ENCODE measurements at regions not wholly inside any gene's neighbourhood (a gene's known extent, or its start where the extent isn't known, plus 50 kb on each side); places are given as distances from the start of the nearest gene placed in this dataset.

GRCh38 chr2:129777762-129778583 is 201.5 kb upstream of the RAB6C start:
- H3K4me1 ChIP-seq (ENCODE audit: insufficient read depth, low read length), result no peaks in the 10 kb centered on the region
- Mint-ChIP-seq H3K27ac (no peak overlapping the region), H3K27me3 (peaks cover 4% of the 10 kb centered on the region), H3K9me3 (no peaks in the 10 kb centered on the region), H3K4me3 (no peak overlapping the region), H3K4me1 (ENCODE audit: low read depth) (no peaks in the 10 kb centered on the region), H3K36me3 (ENCODE audit: low read depth) (no peaks in the 10 kb centered on the region)
- intact Hi-C loops (cut with DNase I, micrococcal nuclease), result no loop called here
- H3K9me3 ChIP-seq (ENCODE audit: control insufficient read depth in 1 of 2, insufficient read depth in 1 of 2, low read length in 2 of 2), result peaks cover 0 to 4% of the 10 kb centered on the region in 2 experiments
- H3K4me3 ChIP-seq (ENCODE audit: low read length), result no peak overlapping the region
- CTCF ChIA-PET, result no interaction called here
- H3K36me3 ChIP-seq (ENCODE audit: insufficient read depth, low read length), result no peaks in the 10 kb centered on the region
- no peak overlapping the region for H3K27ac ChIP-seq (ENCODE audit: low read depth in 1 of 2, low read length in 2 of 2)
- POLR2A ChIA-PET, result no interaction called here
- DNase-seq (no peak), ATAC-seq (ENCODE audit: poor library complexity) (no peak)
- no peak for TF ChIP-seq CTCF (IDR thresholded peaks at IDR 0.05)
- peaks cover 0 to 2% of the 10 kb centered on the region in 2 experiments for H3K27me3 ChIP-seq (ENCODE audit: control insufficient read depth in 1 of 2, insufficient read depth in 2 of 2, low read length in 2 of 2)

GRCh38 chr2:129778584-129778877 is 200.9 kb upstream of the RAB6C start:
- CTCF ChIA-PET, result no interaction called here
- Histone ChIP-seq H3K27ac (ENCODE audit: low read depth in 1 of 2, low read length in 2 of 2) (no peak overlapping the region), H3K9me3 (ENCODE audit: control insufficient read depth in 1 of 2, insufficient read depth in 1 of 2, low read length in 2 of 2) (peaks cover 0 to 4% of the 10 kb centered on the region in 2 experiments), H3K27me3 (ENCODE audit: control insufficient read depth in 1 of 2, insufficient read depth in 2 of 2, low read length in 2 of 2) (peaks cover 0 to 2% of the 10 kb centered on the region in 2 experiments), H3K36me3 (ENCODE audit: insufficient read depth, low read length) (no peaks in the 10 kb centered on the region), H3K4me1 (ENCODE audit: insufficient read depth, low read length) (no peaks in the 10 kb centered on the region), H3K4me3 (ENCODE audit: low read length) (no peak overlapping the region)
- H3K9me3 Mint-ChIP-seq, result no peaks in the 10 kb centered on the region
- POLR2A ChIA-PET, result no interaction called here
- H3K27me3 Mint-ChIP-seq, result peaks cover 4% of the 10 kb centered on the region
- no peak for ATAC-seq (ENCODE audit: poor library complexity)
- no peak for TF ChIP-seq CTCF (IDR thresholded peaks at IDR 0.05)
- H3K27ac Mint-ChIP-seq, result no peak overlapping the region
- intact Hi-C loops (cut with DNase I, micrococcal nuclease), result no loop called here
- H3K36me3 Mint-ChIP-seq (ENCODE audit: low read depth), result no peaks in the 10 kb centered on the region
- no peak overlapping the region for H3K4me3 Mint-ChIP-seq
- no peaks in the 10 kb centered on the region for H3K4me1 Mint-ChIP-seq (ENCODE audit: low read depth)
- DNase-seq, result no peak

GRCh38 chr2:129779783-129780182 is 199.7 kb upstream of the RAB6C start:
- H3K36me3 ChIP-seq (ENCODE audit: insufficient read depth, low read length), result no peaks in the 10 kb centered on the region
- Mint-ChIP-seq H3K4me1 (ENCODE audit: low read depth) (no peaks in the 10 kb centered on the region), H3K27me3 (peaks cover 4% of the 10 kb centered on the region), H3K27ac (no peak overlapping the region), H3K4me3 (no peak overlapping the region), H3K36me3 (ENCODE audit: low read depth) (no peaks in the 10 kb centered on the region), H3K9me3 (no peaks in the 10 kb centered on the region)
- DNase-seq (no peak), ATAC-seq (ENCODE audit: poor library complexity) (no peak)
- H3K9me3 ChIP-seq (ENCODE audit: control insufficient read depth in 1 of 2, insufficient read depth in 1 of 2, low read length in 2 of 2), result peaks cover 0 to 4% of the 10 kb centered on the region in 2 experiments
- H3K27me3 ChIP-seq (ENCODE audit: control insufficient read depth in 1 of 2, insufficient read depth in 2 of 2, low read length in 2 of 2), result peaks cover 0 to 2% of the 10 kb centered on the region in 2 experiments
- CTCF ChIA-PET, result no interaction called here
- H3K27ac ChIP-seq (ENCODE audit: low read depth in 1 of 2, low read length in 2 of 2), result no peak overlapping the region
- POLR2A ChIA-PET, result no interaction called here
- intact Hi-C loops (cut with DNase I, micrococcal nuclease), result no loop called here
- TF ChIP-seq CTCF (IDR thresholded peaks at IDR 0.05), result no peak
- H3K4me1 ChIP-seq (ENCODE audit: insufficient read depth, low read length), result no peaks in the 10 kb centered on the region
- no peak overlapping the region for H3K4me3 ChIP-seq (ENCODE audit: low read length)

All from CD4-positive, alpha-beta T cell (primary cell).